AG04449 (cell line): ENCODE measurements at regions not wholly inside any gene's neighbourhood (a gene's known extent, or its start where the extent isn't known, plus 50 kb on each side); places are given as distances from the start of the nearest gene placed in this dataset.

Experiments
- CTCF ChIA-PET: fragments of 350-600 bp; formaldehyde crosslinking; extraction: SDS; loops from one replicate; lab custom pipeline; 2021; ENCODE audit warnings: antibody characterized with exemption; lab: Yijun Ruan, JAX
- POLR2A ChIA-PET: fragments of 400-600, 350-600 bp; formaldehyde crosslinking; extraction: SDS; loops from one replicate; lab custom pipeline; 2020; ENCODE audit warnings: antibody characterized with exemption, inconsistent platforms; lab: Yijun Ruan, JAX
- DNase-seq: peaks from one replicate; pipeline ENCODE4 v3.0.0-alpha.2; 2010; ENCODE audit warnings: low read depth, low spot score
- H3K4me3 ChIP-seq: 2 replicates; pipeline ENCODE4 v1.5.1; 2011; ENCODE audit warnings: low read depth, mild to moderate bottlenecking, control low read depth, low read length
- CTCF ChIP-seq: IDR thresholded peaks from one replicate; pipeline ENCODE4 v1.5.1; 2011; ENCODE audit warnings: mild to moderate bottlenecking, moderate library complexity, low read length, control low read depth, inconsistent platforms; ENCODE audit not compliant: insufficient read depth; ENCODE audit errors: missing control alignments

GRCh38 chr13:78323040-78323439 is 280.3 kb downstream of the POU4F1 start:
- CTCF ChIA-PET: no interaction called here
- H3K4me3 ChIP-seq: no peak overlapping the region
- TF ChIP-seq CTCF: no peak
- DNase-seq: no peak
- POLR2A ChIA-PET: no interaction called here

DNA sequence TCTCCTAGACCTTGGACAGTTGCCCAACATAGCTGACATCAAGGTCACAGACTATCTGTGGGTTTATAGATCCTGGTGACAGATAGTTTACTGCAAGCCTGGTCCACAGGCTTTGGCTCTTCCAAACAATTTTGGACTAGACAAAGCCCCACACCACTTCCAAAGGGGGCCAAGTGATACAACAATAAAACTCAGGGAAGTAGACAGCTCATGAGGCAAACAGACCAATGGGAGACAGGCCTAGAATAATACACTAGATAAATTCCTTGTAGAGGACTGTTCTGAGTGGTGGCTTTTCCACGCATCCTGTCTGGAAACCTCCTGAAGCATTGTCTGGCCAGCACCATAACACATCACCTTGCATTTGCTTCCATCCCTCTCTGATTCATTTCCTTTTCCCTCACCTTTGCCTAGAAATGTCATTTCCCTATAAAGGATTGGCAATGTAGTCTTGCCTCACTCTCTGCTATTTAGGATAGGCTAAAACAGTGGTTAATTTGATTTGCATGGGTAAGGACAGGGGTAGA is 284.2 kb downstream of the POU4F1 start:
- POLR2A ChIA-PET: no interaction called here
- CTCF ChIA-PET: no interaction called here
- no peak for TF ChIP-seq CTCF

DNA sequence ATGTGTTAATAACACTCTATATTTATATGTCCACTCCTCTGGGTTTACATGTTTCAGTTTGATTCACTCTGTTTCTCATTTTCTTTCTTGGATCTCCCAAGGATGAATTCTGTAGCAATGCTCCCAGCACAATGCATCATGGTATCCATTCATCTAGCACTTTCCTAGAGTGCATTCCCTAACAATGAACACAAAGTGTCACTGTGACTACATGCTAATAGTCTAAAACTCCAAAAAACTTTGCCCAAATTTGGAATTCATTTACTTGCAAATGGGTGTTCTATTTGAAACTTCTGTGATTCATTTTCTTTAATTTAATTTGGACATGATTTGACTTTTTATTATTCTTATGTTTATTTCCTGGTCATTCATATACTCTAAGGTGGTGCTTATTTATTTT is 286.3 kb downstream of the POU4F1 start:
- ChIA-PET CTCF (no interaction called here), POLR2A (no interaction called here)
- DNase-seq: no peak
- no peak overlapping the region for H3K4me3 ChIP-seq
- TF ChIP-seq CTCF: no peak

More for the DNA sequence above, 284.2 kb downstream of the POU4F1 start:
- DNase-seq: no peak
- H3K4me3 ChIP-seq: no peak overlapping the region

DNA sequence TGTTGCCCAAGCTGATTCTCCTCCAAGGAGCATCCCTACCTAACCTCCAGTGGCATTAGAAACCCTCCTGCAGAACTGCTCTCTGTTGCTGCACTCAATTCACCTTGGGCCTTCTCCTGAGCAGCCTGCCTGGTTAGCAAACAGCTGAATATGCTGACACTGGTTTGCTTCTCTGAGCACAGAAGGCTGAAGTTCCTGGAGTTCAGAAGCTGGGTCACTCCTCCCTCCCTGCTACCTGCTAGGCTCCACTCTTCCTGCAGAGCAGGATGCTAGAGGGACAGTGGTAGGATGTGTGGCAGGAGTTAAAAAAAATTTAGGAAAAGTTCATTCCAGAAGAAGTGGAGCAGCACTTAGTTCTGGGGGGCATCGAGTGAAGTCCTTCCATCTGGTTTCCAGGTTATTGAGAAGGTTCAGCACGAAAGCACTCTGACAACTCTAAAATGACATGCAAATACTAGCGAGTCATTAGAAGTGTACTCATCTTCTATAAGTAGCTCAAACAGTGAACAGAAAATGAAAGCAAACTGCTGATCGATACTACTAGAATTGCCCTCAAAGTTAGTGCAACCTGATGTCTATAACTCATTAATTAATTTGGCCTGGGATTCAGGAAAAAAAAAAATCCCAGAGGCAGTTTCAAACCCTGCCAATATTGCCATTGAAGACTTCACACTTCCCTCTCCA is 293.7 kb downstream of the POU4F1 start:
- no peak for DNase-seq
- CTCF ChIA-PET: no interaction called here

DNA sequence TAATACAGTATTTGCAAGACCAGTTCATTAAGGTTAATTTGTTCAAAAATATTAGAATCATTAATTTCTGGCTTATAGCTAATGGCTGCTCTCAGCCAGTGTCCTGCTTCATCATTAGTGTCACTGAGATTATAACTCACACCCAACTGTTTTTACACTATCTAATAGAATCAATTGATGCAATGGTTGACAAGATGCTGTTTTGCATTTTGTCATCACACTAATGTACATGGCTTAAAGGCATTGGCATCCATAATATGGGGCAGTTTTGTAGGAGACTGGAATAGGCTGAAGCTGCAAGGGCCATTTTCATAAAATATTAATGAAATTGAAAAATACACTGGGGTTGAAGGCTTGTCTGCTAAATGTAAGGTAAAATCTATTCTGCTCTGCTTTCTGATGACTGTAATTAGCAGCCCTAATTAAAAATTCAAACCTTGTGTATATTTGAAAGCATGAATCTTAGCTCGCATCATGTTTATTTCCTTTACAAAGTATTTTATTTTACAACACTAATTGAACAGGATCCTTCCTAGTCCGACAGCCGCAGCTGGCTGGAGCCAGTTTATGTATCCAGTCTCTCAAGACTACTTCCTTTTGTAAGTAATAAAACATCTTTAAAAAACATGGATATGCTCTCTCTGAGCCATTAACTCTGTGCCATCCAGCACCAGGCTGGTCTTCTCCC is 296.7 kb downstream of the POU4F1 start:
- TF ChIP-seq CTCF: no peak
- DNase-seq: no peak
- POLR2A ChIA-PET: no interaction called here
- CTCF ChIA-PET: no interaction called here
- no peak overlapping the region for H3K4me3 ChIP-seq

More for the DNA sequence above, 293.7 kb downstream of the POU4F1 start:
- no peak overlapping the region for H3K4me3 ChIP-seq
- TF ChIP-seq CTCF: no peak
- POLR2A ChIA-PET: no interaction called here

DNA sequence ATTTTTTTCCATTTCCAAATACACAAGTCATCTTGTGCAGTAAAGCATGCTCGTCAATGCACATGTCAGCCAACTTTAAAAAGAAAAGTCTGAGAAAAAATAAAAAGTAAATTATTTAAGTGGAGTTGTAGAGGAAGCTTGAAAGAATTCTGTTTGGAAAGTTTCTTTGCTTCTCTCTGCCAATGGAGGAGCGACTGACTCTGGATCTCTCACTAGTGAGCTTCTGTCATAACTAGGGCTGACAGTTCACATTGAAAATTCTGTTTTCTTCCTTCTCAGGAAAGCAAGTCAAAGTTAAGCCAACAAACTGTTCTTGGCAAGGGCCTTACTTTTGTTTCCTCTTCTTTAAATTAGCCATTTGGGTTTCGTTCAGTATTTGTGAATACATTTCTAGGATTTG is 298.2 kb downstream of the POU4F1 start:
- DNase-seq: no peak
- ChIA-PET CTCF (no interaction called here), POLR2A (no interaction called here)
- TF ChIP-seq CTCF: no peak
- H3K4me3 ChIP-seq: no peak overlapping the region
